H9 (cell line): ENCODE measurements at regions not wholly inside any gene's neighbourhood (a gene's known extent, or its start where the extent isn't known, plus 50 kb on each side); places are given as distances from the start of the nearest gene placed in this dataset.

Experiments
- DNase-seq: peaks from one replicate; pipeline ENCODE4 v3.0.0-alpha.2; 2017
- H2AFZ ChIP-seq: one replicate; pipeline ENCODE4 v1.6.1; 2013; ENCODE audit warnings: mild to moderate bottlenecking, low read length, control low read depth, moderate library complexity
- H2AK5ac ChIP-seq: 2 replicates; pipeline ENCODE4 v1.6.1; 2013; ENCODE audit warnings: low read length, control low read depth, mixed read lengths; ENCODE audit not compliant: insufficient read length
- H2BK120ac ChIP-seq: one replicate; pipeline ENCODE4 v1.6.1; 2013; ENCODE audit warnings: low read depth, mild to moderate bottlenecking, low read length, control low read depth, inconsistent platforms; ENCODE audit not compliant: poor library complexity, severe bottlenecking
- H2BK12ac ChIP-seq: 2 replicates; pipeline ENCODE4 v1.6.1; 2013; ENCODE audit warnings: low read length, control low read depth, mixed read lengths, low read depth; ENCODE audit not compliant: insufficient read length
- H2BK15ac ChIP-seq: 2 replicates; pipeline ENCODE4 v1.6.1; 2013; ENCODE audit warnings: low read depth, low read length, control low read depth
- H2BK20ac ChIP-seq: one replicate; pipeline ENCODE4 v1.6.1; 2013; ENCODE audit warnings: low read depth, mild to moderate bottlenecking, low read length, control low read depth, inconsistent platforms; ENCODE audit not compliant: poor library complexity, severe bottlenecking
- H2BK5ac ChIP-seq: 2 replicates; pipeline ENCODE4 v1.6.1; 2013; ENCODE audit warnings: low read length, control low read depth, mixed read lengths; ENCODE audit not compliant: insufficient read length
- H3K14ac ChIP-seq: 2 replicates; pipeline ENCODE4 v1.6.1; 2013; ENCODE audit warnings: low read length, control low read depth; ENCODE audit not compliant: insufficient read depth
- H3K18ac ChIP-seq: 2 replicates; pipeline ENCODE4 v1.6.1; 2013; ENCODE audit warnings: low read depth, mild to moderate bottlenecking, mixed read lengths, low read length, control low read depth; ENCODE audit not compliant: insufficient read length
- H3K23ac ChIP-seq: 2 replicates; pipeline ENCODE4 v1.6.1; 2013; ENCODE audit warnings: low read length, control low read depth, mixed read lengths, low read depth; ENCODE audit not compliant: insufficient read length
- H3K23me2 ChIP-seq: 2 replicates; pipeline ENCODE4 v1.6.1; 2013; ENCODE audit warnings: low read depth, mild to moderate bottlenecking, mixed read lengths, low read length, control low read depth; ENCODE audit not compliant: insufficient read length, poor library complexity, severe bottlenecking
- H3K27ac ChIP-seq: 2 replicates; pipeline ENCODE4 v1.5.1; 2013; ENCODE audit warnings: low read length, control low read depth, mixed read lengths, low read depth; ENCODE audit not compliant: insufficient read length
- H3K27me3 ChIP-seq: 2 replicates; pipeline ENCODE4 v1.6.1; 2013; ENCODE audit warnings: low read length, control low read depth, inconsistent platforms; ENCODE audit not compliant: insufficient read depth
- H3K4ac ChIP-seq: 2 replicates; pipeline ENCODE4 v1.6.1; 2013; ENCODE audit warnings: low read depth, mild to moderate bottlenecking, control low read depth, inconsistent platforms, low read length, moderate library complexity
- H3K4me1 ChIP-seq: 2 replicates; pipeline ENCODE4 v1.6.1; 2013; ENCODE audit warnings: low read length, control low read depth, inconsistent platforms; ENCODE audit not compliant: insufficient read depth
- H3K4me2 ChIP-seq: 2 replicates; pipeline ENCODE4 v1.6.1; 2013; ENCODE audit warnings: low read length, control low read depth, mixed read lengths; ENCODE audit not compliant: insufficient read length, insufficient read depth
- H3K56ac ChIP-seq: 2 replicates; pipeline ENCODE4 v1.6.1; 2013; ENCODE audit warnings: low read depth, mild to moderate bottlenecking, mixed read lengths, low read length, control low read depth; ENCODE audit not compliant: insufficient read length
- H3K79me1 ChIP-seq: 2 replicates; pipeline ENCODE4 v1.6.1; 2013; ENCODE audit warnings: low read depth, mild to moderate bottlenecking, moderate library complexity, low read length, control low read depth, inconsistent platforms; ENCODE audit not compliant: insufficient read depth, poor library complexity, severe bottlenecking
- H3K79me2 ChIP-seq: 2 replicates; pipeline ENCODE4 v1.6.1; 2013; ENCODE audit warnings: low read length, control low read depth, inconsistent platforms; ENCODE audit not compliant: insufficient read depth
- H3K9ac ChIP-seq: 2 replicates; pipeline ENCODE4 v1.6.1; 2013; ENCODE audit warnings: low read length, control low read depth, mixed read lengths; ENCODE audit not compliant: insufficient read length; ENCODE audit errors: extremely low read depth
- H3K9me3 ChIP-seq: one replicate; pipeline ENCODE4 v1.6.1; 2013; ENCODE audit warnings: low read depth, low read length, inconsistent platforms; ENCODE audit not compliant: control insufficient read depth
- H3T11ph ChIP-seq: one replicate; pipeline ENCODE4 v1.6.1; 2013; ENCODE audit warnings: mild to moderate bottlenecking, low read length, control low read depth, inconsistent platforms
- H4K20me1 ChIP-seq: one replicate; pipeline ENCODE4 v1.6.1; 2013; ENCODE audit not compliant: control insufficient read depth, insufficient read length, insufficient read depth
- H4K5ac ChIP-seq: 2 replicates; pipeline ENCODE4 v1.6.1; 2013; ENCODE audit warnings: low read depth, mild to moderate bottlenecking, mixed read lengths, low read length, control low read depth; ENCODE audit not compliant: insufficient read length
- H4K8ac ChIP-seq: replicated peaks from 2 replicates; pipeline ENCODE4 v1.6.1; 2013; ENCODE audit warnings: low read length, control low read depth, mixed read lengths, low read depth; ENCODE audit not compliant: insufficient read length
- H4K91ac ChIP-seq: 2 replicates; pipeline ENCODE4 v1.6.1; 2013; ENCODE audit warnings: low read depth, mild to moderate bottlenecking, moderate library complexity, mixed read lengths, low read length, control low read depth; ENCODE audit not compliant: insufficient read length
- H3K27ac Mint-ChIP-seq, 3 experiments: 2 replicates in 2 of 3; 3 replicates in 1 of 3; pipeline ENCODE4 v1.8.0; 2020 to 2021; ENCODE audit warnings: mixed read lengths in 3 of 3, mild to moderate bottlenecking in 1 of 3, moderate library complexity in 1 of 3
- H3K27me3 Mint-ChIP-seq: 2 replicates; pipeline ENCODE4 v1.8.0; 2021; ENCODE audit warnings: low read depth, mild to moderate bottlenecking, moderate library complexity, mixed read lengths
- H3K36me3 Mint-ChIP-seq, 3 experiments: 2 replicates in 2 of 3; 3 replicates in 1 of 3; pipeline ENCODE4 v1.8.0; 2020 to 2021; ENCODE audit warnings: low read depth in 3 of 3, mixed read lengths in 3 of 3; ENCODE audit not compliant: insufficient read depth in 1 of 3
- H3K4me1 Mint-ChIP-seq, 2 experiments: 2 replicates each; pipeline ENCODE4 v1.8.0; 2020; ENCODE audit warnings: mixed read lengths in 2 of 2
- H3K4me3 Mint-ChIP-seq, 2 experiments: 2 replicates in 1 of 2; 3 replicates in 1 of 2; pipeline ENCODE4 v1.8.0; 2020 to 2021; ENCODE audit warnings: mild to moderate bottlenecking in 2 of 2, mixed read lengths in 2 of 2, moderate library complexity in 1 of 2
- H3K9me3 Mint-ChIP-seq, 2 experiments: 2 replicates in 1 of 2; 3 replicates in 1 of 2; pipeline ENCODE4 v1.8.0; 2020; ENCODE audit warnings: mild to moderate bottlenecking in 2 of 2, mixed read lengths in 2 of 2, moderate library complexity in 1 of 2
- WGBS: extraction: QIAGEN DNeasy Blood & Tissue Kit; methylation state at CpG from one replicate; pipeline ENCODE4 v1.1.7; 2013; ENCODE audit warnings: missing lambda C conversion rate, low lambda C conversion rate, mixed read lengths; ENCODE audit not compliant: insufficient read length; ENCODE audit errors: extremely low coverage; 5-methylcytosine and 5-hydroxymethylcytosine counted together
- TF ChIP-seq, protein P1 (sequence below): fragments of 200-600 bp; sonication (generic); conservative IDR thresholded peaks from 3 replicates; pipeline ENCODE4 v1.8.0; 2021; ENCODE audit warnings: antibody characterized with exemption, mild to moderate bottlenecking

DNA sequence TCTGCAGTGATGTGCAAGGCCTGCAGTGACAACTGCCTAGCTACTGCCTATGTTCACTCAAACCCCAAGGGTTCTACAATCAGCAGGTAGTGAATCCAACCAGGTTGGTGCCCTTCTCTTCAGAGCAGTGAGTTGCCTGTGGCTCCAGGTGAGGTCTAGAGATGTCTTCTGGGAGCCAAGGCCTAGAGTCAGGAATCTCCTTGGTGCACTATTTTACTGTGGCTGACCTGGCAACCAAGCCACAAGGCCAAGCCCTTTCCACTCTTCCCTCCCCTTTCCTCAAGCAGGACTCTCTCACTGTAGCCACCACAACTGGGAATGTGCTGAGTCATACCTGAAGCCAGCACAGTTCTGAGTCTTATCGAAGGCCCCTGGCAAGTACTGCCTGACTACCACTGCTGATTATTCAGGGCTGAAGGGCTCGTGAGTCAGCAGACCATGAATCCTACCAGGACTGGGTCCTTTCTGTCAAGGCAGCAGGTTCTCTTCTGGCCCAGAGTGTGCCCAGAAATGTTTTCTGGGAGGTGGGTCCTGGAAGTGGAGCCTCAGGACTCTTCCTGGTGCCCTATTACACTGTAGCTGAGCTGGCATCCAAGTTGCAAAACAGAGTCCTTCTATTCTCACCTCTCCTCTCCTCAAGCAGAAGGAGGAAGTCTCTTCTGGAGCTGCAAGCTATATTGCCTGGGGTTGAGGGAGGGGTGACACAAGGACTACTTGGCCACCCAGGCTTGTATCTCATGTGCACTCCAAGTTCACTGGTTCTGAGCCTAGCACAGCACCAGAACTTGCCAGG, 111.6 kb downstream of the BTC start:
- Histone ChIP-seq H3K23ac (no peak overlapping the region), H2BK20ac (no peak overlapping the region), H3K27me3 (no peaks in the 10 kb centered on the region), H3K56ac (no peak overlapping the region), H2BK15ac (no peak overlapping the region), H4K8ac (peak overlapping the region; percentile 45), H2AK5ac (no peak overlapping the region), H4K20me1 (no peaks in the 10 kb centered on the region), H3K4me2 (no peak overlapping the region), H3K4ac (no peak overlapping the region), H2BK120ac (no peak overlapping the region), H3K79me2 (no peaks in the 10 kb centered on the region), H2AFZ (no peak overlapping the region), H3K27ac (no peak overlapping the region), H4K91ac (no peak overlapping the region), H3K23me2 (no peaks in the 10 kb centered on the region), H3K18ac (peak overlapping the region; percentile 54), H3K9ac (no peak overlapping the region), H3K79me1 (no peaks in the 10 kb centered on the region), H2BK5ac (no peak overlapping the region), H3T11ph (no peak overlapping the region), H3K4me1 (no peaks in the 10 kb centered on the region), H4K5ac (no peak overlapping the region), H3K14ac (no peak overlapping the region), H3K9me3 (no peaks in the 10 kb centered on the region), H2BK12ac (peak overlapping the region; percentile 62)
- Mint-ChIP-seq H3K27ac (peak overlapping the region in 2 of 3 experiments; percentile 84 to 93; a peak in 5 of 7 replicates), H3K27me3 (no peaks in the 10 kb centered on the region), H3K36me3 (no peaks in the 10 kb centered on the region; a peak in 1 of 7 replicates), H3K4me1 (peaks cover 2 to 4% of the 10 kb centered on the region in 2 experiments), H3K4me3 (no peak overlapping the region), H3K9me3 (no peaks in the 10 kb centered on the region; a peak in 1 of 5 replicates)
- peak; percentile 72 for DNase-seq
- TF ChIP-seq, protein P1, sequence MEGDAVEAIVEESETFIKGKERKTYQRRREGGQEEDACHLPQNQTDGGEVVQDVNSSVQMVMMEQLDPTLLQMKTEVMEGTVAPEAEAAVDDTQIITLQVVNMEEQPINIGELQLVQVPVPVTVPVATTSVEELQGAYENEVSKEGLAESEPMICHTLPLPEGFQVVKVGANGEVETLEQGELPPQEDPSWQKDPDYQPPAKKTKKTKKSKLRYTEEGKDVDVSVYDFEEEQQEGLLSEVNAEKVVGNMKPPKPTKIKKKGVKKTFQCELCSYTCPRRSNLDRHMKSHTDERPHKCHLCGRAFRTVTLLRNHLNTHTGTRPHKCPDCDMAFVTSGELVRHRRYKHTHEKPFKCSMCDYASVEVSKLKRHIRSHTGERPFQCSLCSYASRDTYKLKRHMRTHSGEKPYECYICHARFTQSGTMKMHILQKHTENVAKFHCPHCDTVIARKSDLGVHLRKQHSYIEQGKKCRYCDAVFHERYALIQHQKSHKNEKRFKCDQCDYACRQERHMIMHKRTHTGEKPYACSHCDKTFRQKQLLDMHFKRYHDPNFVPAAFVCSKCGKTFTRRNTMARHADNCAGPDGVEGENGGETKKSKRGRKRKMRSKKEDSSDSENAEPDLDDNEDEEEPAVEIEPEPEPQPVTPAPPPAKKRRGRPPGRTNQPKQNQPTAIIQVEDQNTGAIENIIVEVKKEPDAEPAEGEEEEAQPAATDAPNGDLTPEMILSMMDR, result no peak
- WGBS, result no CpG with 5 or more reads among the region's 2 CpGs
